ENCODE measurements at regions not wholly inside any gene's neighbourhood (a gene's known extent, or its start where the extent isn't known, plus 50 kb on each side); places are given as distances from the start of the nearest gene placed in this dataset.

DNA sequence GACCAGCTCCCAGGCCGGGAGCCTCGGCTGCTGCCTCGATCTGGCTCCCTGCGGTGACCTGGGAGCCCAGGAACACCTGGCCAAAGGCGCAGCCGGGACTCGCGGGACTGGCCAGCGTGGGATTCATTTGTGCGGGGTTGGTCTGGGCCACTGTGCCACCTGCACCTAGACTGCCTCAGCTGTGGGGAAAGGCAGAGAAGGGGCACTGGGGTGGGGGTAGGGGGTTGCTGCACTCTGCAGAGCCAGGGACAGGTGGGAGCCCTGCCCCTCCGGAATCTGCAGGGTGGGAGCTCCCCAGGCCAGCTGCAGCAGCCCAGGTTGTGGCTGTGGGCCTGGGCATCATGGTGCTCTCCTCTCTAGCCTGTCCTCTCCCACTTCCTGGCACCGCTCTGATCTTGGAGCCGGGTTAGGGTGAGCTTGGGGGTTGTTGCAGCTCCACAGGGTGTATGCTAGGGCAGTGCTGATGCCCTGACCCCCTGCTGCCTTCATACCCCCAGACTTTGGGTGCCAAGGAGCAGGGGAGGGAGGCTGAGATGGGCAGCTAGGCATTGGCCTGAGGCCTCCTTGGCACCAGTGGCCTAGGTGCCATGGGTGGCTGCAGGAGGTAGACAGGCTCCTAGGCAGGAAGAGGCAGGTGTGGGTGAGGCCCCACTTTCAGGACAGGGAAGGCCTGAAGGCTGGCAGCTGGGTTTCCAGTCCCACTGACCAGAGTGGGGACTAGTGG, 57.5 kb upstream of the ETV3 start:
- H3K27ac ChIP-seq: no peak overlapping the region
- no peak for DNase-seq
- no peaks in the 10 kb centered on the region for H3K36me3 ChIP-seq (ENCODE audit: low read depth, missing control alignments)
- H3K4me3 ChIP-seq: no peak overlapping the region
- H3K4me1 ChIP-seq: no peaks in the 10 kb centered on the region
- no peaks in the 10 kb centered on the region for H3K27me3 ChIP-seq
- H3K9me3 ChIP-seq: no peaks in the 10 kb centered on the region
- TF ChIP-seq, protein P1, sequence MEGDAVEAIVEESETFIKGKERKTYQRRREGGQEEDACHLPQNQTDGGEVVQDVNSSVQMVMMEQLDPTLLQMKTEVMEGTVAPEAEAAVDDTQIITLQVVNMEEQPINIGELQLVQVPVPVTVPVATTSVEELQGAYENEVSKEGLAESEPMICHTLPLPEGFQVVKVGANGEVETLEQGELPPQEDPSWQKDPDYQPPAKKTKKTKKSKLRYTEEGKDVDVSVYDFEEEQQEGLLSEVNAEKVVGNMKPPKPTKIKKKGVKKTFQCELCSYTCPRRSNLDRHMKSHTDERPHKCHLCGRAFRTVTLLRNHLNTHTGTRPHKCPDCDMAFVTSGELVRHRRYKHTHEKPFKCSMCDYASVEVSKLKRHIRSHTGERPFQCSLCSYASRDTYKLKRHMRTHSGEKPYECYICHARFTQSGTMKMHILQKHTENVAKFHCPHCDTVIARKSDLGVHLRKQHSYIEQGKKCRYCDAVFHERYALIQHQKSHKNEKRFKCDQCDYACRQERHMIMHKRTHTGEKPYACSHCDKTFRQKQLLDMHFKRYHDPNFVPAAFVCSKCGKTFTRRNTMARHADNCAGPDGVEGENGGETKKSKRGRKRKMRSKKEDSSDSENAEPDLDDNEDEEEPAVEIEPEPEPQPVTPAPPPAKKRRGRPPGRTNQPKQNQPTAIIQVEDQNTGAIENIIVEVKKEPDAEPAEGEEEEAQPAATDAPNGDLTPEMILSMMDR (IDR thresholded peaks at IDR 0.05): no peak
- TF ChIP-seq POLR2A (IDR thresholded peaks at IDR 0.05): no peak
- intact Hi-C loops (cut with DNase I; ENCODE audit: low total_unique reads): loop anchor here (10.0 kb wide), 1 partner anchor 299 kb away; no protein-coding TSS in a partner anchor
- 66% methylated on average over 13 of the region's 13 CpGs; no CpG with 5 or more reads in 1 of the 2 donors for WGBS, 2 donors

- intact Hi-C loops (cut with DNase I; ENCODE audit: low total_unique reads): loop anchor here (10.0 kb wide), 1 partner anchor 300 kb away; no protein-coding TSS in a partner anchor
- no peak for DNase-seq
- H3K9me3 ChIP-seq: no peaks in the 10 kb centered on the region
- H3K4me3 ChIP-seq: no peak overlapping the region
- 24 to 29% methylated on average over 6 to 62 of the region's 67 CpGs for WGBS, 2 donors
- no peak for TF ChIP-seq POLR2A (IDR thresholded peaks at IDR 0.05)
- TF ChIP-seq, protein P1 (IDR thresholded peaks at IDR 0.05): no peak
- no peak overlapping the region for H3K27ac ChIP-seq
- no peaks in the 10 kb centered on the region for H3K27me3 ChIP-seq
- H3K36me3 ChIP-seq (ENCODE audit: low read depth, missing control alignments): no peaks in the 10 kb centered on the region
- no peaks in the 10 kb centered on the region for H3K4me1 ChIP-seq
Observed at GRCh38 chr1:157194731-157195520, 56.7 kb upstream of the ETV3 start.

DNA sequence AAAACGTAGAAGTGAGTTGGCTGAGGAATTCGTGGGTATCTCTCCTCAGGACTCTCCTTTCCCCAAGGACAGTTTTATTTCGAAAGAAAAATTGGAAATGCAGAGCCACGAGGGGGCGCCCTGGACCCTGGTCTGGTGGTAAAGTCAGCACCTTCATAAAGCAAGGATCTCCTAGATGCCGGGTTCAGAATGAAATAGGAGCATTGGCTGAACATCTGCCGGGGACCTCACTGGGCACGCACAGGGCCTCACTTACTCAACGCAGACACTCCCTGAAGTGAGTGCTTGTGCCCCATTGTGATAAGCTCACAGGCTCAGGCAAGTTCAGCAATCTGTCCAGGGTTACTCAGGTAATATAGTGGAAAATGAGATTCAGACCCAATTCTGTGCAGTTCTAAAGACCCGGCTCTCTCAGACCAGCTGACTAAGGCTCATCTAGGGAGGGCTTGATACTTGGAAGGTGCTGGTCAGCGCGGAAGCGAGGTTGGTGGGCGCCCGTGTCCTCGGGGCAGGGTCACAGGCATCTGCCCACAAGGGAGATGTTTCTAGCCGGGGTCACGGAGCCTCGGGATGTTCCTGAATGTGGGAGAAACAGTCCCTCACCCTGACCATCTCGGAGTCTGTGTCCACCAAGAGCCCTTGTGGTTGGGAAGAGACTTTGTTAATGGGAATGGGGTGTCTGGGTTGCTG, 55.7 kb upstream of the ETV3 start:
- Histone ChIP-seq H3K9me3 (no peaks in the 10 kb centered on the region), H3K36me3 (ENCODE audit: low read depth, missing control alignments) (no peaks in the 10 kb centered on the region), H3K27ac (no peak overlapping the region), H3K27me3 (no peaks in the 10 kb centered on the region), H3K4me3 (no peak overlapping the region), H3K4me1 (no peaks in the 10 kb centered on the region)
- 14 to 39% methylated on average over 13 to 19 of the region's 20 CpGs for WGBS, 2 donors
- no peak for TF ChIP-seq POLR2A (IDR thresholded peaks at IDR 0.05)
- TF ChIP-seq, protein P1 (IDR thresholded peaks at IDR 0.05): peak; percentile 33 to 66 (median 41)
- DNase-seq: peak; percentile 88
- intact Hi-C loops (cut with DNase I; ENCODE audit: low total_unique reads): loop anchor here (10.0 kb wide), 1 partner anchor 301 kb away; no protein-coding TSS in a partner anchor

GRCh38 chr1:157193219-157193618, 55.0 kb upstream of the ETV3 start:
- Histone ChIP-seq H3K36me3 (ENCODE audit: low read depth, missing control alignments) (no peaks in the 10 kb centered on the region), H3K4me1 (no peaks in the 10 kb centered on the region), H3K27ac (no peak overlapping the region), H3K9me3 (no peaks in the 10 kb centered on the region), H3K27me3 (no peaks in the 10 kb centered on the region), H3K4me3 (no peak overlapping the region)
- TF ChIP-seq, protein P1 (IDR thresholded peaks at IDR 0.05): no peak
- TF ChIP-seq POLR2A (IDR thresholded peaks at IDR 0.05): no peak
- intact Hi-C loops (cut with DNase I; ENCODE audit: low total_unique reads): loop anchor here (10.0 kb wide), 1 partner anchor 302 kb away; no protein-coding TSS in a partner anchor
- 31 to 40% methylated on average over 1 of the region's 1 CpG for WGBS, 2 donors
- no peak for DNase-seq

All from testis (tissue), 2 donors.